ENCODE measurements at regions not wholly inside any gene's neighbourhood (a gene's known extent, or its start where the extent isn't known, plus 50 kb on each side); places are given as distances from the start of the nearest gene placed in this dataset.

DNA sequence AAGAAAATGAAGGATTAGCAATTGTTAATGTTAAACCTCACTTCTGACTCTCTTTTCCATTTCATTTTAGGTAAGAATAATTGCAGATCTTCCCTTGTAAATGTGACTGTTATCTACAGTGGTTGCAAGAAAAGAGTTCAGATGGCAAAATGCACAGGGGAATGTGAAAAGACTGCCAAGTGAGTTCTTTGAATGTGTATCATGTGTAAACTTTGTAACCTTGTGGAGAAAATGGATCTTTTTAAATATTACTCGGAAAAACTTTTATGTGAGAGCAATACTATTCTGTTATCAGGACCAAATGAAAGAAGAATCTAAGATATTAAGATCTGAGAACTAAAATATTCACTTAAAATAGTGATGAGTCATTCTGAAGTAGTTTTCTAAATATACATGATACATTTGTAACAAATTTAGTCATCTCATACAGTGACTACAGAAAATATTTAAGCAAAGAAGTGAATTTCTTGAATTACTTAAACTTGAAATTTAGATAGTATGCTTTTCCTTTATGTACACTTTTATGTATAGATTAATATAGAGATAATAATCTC lies 122.5 kb upstream of the CNTN1 start:
- no peak for TF ChIP-seq EZH2 (IDR thresholded peaks at IDR 0.05; ENCODE audit: low read length, missing control alignments)
- TF ChIP-seq, protein P1, sequence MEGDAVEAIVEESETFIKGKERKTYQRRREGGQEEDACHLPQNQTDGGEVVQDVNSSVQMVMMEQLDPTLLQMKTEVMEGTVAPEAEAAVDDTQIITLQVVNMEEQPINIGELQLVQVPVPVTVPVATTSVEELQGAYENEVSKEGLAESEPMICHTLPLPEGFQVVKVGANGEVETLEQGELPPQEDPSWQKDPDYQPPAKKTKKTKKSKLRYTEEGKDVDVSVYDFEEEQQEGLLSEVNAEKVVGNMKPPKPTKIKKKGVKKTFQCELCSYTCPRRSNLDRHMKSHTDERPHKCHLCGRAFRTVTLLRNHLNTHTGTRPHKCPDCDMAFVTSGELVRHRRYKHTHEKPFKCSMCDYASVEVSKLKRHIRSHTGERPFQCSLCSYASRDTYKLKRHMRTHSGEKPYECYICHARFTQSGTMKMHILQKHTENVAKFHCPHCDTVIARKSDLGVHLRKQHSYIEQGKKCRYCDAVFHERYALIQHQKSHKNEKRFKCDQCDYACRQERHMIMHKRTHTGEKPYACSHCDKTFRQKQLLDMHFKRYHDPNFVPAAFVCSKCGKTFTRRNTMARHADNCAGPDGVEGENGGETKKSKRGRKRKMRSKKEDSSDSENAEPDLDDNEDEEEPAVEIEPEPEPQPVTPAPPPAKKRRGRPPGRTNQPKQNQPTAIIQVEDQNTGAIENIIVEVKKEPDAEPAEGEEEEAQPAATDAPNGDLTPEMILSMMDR (conservative IDR thresholded peaks at IDR 0.05 in 1 of 2, IDR thresholded peaks at IDR 0.05 in 1 of 2; ENCODE audit: low read depth in 1 of 2, low read length in 2 of 2): no peak
